HEK293 (cell line): ENCODE measurements at regions not wholly inside any gene's neighbourhood (a gene's known extent, or its start where the extent isn't known, plus 50 kb on each side); places are given as distances from the start of the nearest gene placed in this dataset.

Source experiments
- KLF9 ChIP-seq: fragments of 450-650 bp; formaldehyde crosslinking; IDR thresholded peaks from 2 replicates; pipeline ENCODE4 v1.5.1; 2016; ENCODE audit warnings: missing biosample characterization, missing genetic modification characterization, low read depth
- ZBTB17 ChIP-seq: fragments of 450-650 bp; formaldehyde crosslinking; IDR thresholded peaks from 2 replicates; pipeline ENCODE4 v1.5.1; 2016; ENCODE audit warnings: missing biosample characterization, missing genetic modification characterization
- ZFHX2 ChIP-seq: fragments of 450-650 bp; formaldehyde crosslinking; conservative IDR thresholded peaks from 2 replicates; pipeline ENCODE4 v1.5.1; 2016; ENCODE audit warnings: missing biosample characterization, missing genetic modification characterization
- ZNF24 ChIP-seq: fragments of 450-650 bp; formaldehyde crosslinking; IDR thresholded peaks from 2 replicates; pipeline ENCODE4 v1.5.1; 2016; ENCODE audit warnings: missing biosample characterization, missing genetic modification characterization
- ZNF501 ChIP-seq: fragments of 450-650 bp; formaldehyde crosslinking; IDR thresholded peaks from 2 replicates; pipeline ENCODE4 v1.5.1; 2016; ENCODE audit warnings: missing biosample characterization, missing genetic modification characterization
- ZNF514 ChIP-seq: fragments of 450-650 bp; formaldehyde crosslinking; IDR thresholded peaks from 2 replicates; pipeline ENCODE4 v1.5.1; 2016; ENCODE audit warnings: missing biosample characterization, missing genetic modification characterization
- ZNF600 ChIP-seq: fragments of 450-650 bp; formaldehyde crosslinking; IDR thresholded peaks from 2 replicates; pipeline ENCODE4 v1.5.1; 2016; ENCODE audit warnings: missing biosample characterization, missing genetic modification characterization
- TF ChIP-seq, protein P1 (sequence below): fragments of 450-650 bp; formaldehyde crosslinking; IDR thresholded peaks from 2 replicates; pipeline ENCODE4 v1.5.1; 2016; ENCODE audit warnings: missing biosample characterization, missing genetic modification characterization
- TF ChIP-seq, protein P2 (sequence below): fragments of 450-650 bp; formaldehyde crosslinking; IDR thresholded peaks from 2 replicates; pipeline ENCODE4 v1.5.1; 2016; ENCODE audit warnings: missing biosample characterization, missing genetic modification characterization
- TF ChIP-seq, protein P3 (sequence below): fragments of 450-650 bp; formaldehyde crosslinking; IDR thresholded peaks from 2 replicates; pipeline ENCODE4 v1.5.1; 2016; ENCODE audit warnings: missing biosample characterization, missing genetic modification characterization

DNA sequence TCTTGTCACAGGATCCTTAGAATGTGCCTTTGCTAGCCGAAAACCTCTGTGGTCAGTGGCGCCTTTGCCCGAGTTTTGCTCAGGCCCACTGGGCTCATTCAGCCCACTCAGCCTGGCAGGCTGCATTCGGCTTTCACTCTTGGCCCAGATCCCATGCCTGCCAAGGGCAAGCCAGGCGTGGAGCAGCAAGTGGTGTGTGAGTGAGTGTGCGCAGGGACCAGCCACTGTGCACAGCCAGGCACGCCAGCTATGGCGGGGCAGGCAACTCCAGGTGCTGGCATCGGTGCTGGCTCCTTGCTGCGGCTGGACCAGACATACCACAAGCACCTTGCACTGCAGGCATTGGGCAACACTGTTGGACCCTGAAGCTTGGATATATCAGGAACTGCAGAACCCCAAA lies 1145.1 kb upstream of the NCAM2 start:
- TF ChIP-seq ZFHX2 (no peak), ZNF514 (tag by site-specific recombination) (no peak), ZNF501 (no peak), ZNF600 (tag by site-specific recombination) (no peak), KLF9 (no peak), ZNF24 (no peak), ZBTB17 (tag by site-specific recombination) (no peak)
- TF ChIP-seq, protein P1, sequence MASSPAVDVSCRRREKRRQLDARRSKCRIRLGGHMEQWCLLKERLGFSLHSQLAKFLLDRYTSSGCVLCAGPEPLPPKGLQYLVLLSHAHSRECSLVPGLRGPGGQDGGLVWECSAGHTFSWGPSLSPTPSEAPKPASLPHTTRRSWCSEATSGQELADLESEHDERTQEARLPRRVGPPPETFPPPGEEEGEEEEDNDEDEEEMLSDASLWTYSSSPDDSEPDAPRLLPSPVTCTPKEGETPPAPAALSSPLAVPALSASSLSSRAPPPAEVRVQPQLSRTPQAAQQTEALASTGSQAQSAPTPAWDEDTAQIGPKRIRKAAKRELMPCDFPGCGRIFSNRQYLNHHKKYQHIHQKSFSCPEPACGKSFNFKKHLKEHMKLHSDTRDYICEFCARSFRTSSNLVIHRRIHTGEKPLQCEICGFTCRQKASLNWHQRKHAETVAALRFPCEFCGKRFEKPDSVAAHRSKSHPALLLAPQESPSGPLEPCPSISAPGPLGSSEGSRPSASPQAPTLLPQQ (tag by site-specific recombination): no peak
- TF ChIP-seq, protein P2, sequence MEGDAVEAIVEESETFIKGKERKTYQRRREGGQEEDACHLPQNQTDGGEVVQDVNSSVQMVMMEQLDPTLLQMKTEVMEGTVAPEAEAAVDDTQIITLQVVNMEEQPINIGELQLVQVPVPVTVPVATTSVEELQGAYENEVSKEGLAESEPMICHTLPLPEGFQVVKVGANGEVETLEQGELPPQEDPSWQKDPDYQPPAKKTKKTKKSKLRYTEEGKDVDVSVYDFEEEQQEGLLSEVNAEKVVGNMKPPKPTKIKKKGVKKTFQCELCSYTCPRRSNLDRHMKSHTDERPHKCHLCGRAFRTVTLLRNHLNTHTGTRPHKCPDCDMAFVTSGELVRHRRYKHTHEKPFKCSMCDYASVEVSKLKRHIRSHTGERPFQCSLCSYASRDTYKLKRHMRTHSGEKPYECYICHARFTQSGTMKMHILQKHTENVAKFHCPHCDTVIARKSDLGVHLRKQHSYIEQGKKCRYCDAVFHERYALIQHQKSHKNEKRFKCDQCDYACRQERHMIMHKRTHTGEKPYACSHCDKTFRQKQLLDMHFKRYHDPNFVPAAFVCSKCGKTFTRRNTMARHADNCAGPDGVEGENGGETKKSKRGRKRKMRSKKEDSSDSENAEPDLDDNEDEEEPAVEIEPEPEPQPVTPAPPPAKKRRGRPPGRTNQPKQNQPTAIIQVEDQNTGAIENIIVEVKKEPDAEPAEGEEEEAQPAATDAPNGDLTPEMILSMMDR (tag by site-specific recombination): no peak
- TF ChIP-seq, protein P3, sequence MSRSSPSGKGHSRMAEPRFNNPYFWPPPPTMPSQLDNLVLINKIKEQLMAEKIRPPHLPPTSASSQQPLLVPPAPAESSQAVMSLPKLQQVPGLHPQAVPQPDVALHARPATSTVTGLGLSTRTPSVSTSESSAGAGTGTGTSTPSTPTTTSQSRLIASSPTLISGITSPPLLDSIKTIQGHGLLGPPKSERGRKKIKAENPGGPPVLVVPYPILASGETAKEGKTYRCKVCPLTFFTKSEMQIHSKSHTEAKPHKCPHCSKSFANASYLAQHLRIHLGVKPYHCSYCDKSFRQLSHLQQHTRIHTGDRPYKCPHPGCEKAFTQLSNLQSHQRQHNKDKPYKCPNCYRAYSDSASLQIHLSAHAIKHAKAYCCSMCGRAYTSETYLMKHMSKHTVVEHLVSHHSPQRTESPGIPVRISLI (tag by site-specific recombination): no peak
